Vagina (tissue), 2 donors: ENCODE measurements at regions not wholly inside any gene's neighbourhood (a gene's known extent, or its start where the extent isn't known, plus 50 kb on each side); places are given as distances from the start of the nearest gene placed in this dataset.

ENCODE experiments used
- DNase-seq, 2 donors: peaks; one replicate each; pipeline ENCODE4 v3.0.0-alpha.2; 2017; ENCODE audit errors: extremely low spot score in 2 of 2
- H3K27ac ChIP-seq: fragments of 200-600 bp; sonication (generic); one replicate; pipeline ENCODE4 v1.5.1; 2019
- H3K27me3 ChIP-seq: fragments of 200-600 bp; sonication (generic); one replicate; pipeline ENCODE4 v1.5.1; 2019
- H3K36me3 ChIP-seq, 2 donors: fragments of 200-600 bp; sonication (generic); one replicate each; pipeline ENCODE4 v1.5.1; 2017 to 2019
- H3K4me1 ChIP-seq: fragments of 200-600 bp; sonication (generic); one replicate; pipeline ENCODE4 v1.5.1; 2019
- H3K4me3 ChIP-seq, 2 donors: fragments of 200-600 bp; sonication (generic); 1 replicate in 1 of 2; 2 replicates in 1 of 2; pipeline ENCODE4 v1.5.1; 2016 to 2019
- H3K9me3 ChIP-seq: fragments of 200-600 bp; sonication (generic); one replicate; pipeline ENCODE4 v1.5.1; 2019
- POLR2A ChIP-seq, 2 donors: fragments of 450-650 bp; IDR thresholded peaks; one replicate each; pipeline ENCODE4 v1.6.1; 2017; ENCODE audit warnings: antibody characterized with exemption in 2 of 2, mild to moderate bottlenecking in 2 of 2, moderate library complexity in 2 of 2
- POLR2AphosphoS5 ChIP-seq, 2 donors: sonication (generic); formaldehyde crosslinking; IDR thresholded peaks; one replicate each; pipeline ENCODE4 v1.9.0; 2017; ENCODE audit warnings: antibody characterized with exemption in 2 of 2, mild to moderate bottlenecking in 2 of 2, low read depth in 1 of 2; ENCODE audit not compliant: insufficient read depth in 1 of 2
- intact Hi-C: fragments of 100-400 bp; cut with DNase I; formaldehyde crosslinking; loops from one replicate; pipeline ENCODE4 v1.15.1; 2023
- TF ChIP-seq, protein P1 (sequence below), 3 experiments: fragments of 450-650 bp in 2 of 3; fragments of 200-600 bp in 1 of 3; sonication (generic) in 1 of 3; IDR thresholded peaks; one replicate each; pipeline ENCODE4 v1.5.1; 2017 to 2019; ENCODE audit warnings: antibody characterized with exemption in 3 of 3, mild to moderate bottlenecking in 2 of 3, moderate library complexity in 2 of 3

DNA sequence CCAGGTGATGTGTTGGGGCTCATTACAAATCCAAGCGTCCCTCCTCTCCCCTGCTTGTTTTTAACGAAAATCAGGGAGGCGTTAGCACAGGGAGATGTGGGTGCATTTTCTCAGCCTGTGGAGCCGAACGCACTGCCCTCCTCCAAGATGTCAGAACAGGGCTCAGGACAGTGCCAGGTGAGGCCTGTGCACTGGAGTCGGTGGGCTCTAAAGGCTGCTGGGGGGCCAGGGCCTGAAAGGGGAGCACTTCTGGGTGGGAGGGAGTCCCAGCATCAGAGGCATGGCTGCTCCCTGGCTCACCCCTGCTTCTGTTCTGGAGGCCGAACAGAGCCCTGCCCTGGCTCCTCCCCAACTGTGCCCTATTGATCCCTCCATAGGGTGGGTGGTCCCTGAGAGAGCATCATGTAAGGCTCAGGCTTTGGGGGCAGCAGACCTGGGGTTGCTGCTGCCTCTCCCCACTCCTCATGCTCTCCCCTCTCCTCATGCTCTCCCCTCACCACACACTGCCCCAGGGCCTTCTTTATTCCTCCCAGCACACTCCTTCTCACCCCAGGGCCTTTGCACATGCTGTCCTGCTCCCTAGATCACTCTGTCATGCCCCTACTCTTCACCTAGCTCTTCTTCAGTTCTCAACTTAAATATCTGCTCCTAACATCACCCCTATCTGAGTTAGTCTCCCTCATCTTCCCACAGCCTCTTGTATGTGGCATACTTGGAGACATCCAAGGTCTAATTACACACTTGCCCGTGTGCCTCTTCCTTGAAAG is 725.2 kb downstream of the PTPRU start:
- intact Hi-C loops, result no loop called here
- no peak overlapping the region for H3K27ac ChIP-seq

DNA sequence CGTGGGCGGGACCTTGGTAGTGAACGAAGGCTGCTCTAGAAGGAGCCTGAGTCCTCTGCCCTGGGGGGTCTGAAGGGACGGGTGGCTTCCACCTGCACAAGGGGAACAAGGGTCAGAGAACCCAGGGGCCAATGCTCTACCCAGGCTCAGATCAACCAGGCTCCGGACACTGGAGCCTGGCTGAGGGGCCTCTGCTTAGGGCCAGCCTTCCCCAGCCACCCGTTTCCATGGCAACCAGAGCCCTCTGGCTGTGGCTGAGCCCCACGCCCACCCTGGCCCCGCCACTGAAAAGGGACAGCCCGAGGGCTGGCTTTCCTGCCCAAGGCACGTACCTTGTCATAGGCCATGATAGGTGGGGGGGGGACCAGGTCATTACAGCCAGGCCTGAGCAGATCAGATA is 724.6 kb downstream of the PTPRU start:
- DNase-seq, result no peak
- intact Hi-C loops, result no loop called here

More for the DNA sequence above, 725.2 kb downstream of the PTPRU start:
- TF ChIP-seq POLR2AphosphoS5 (IDR thresholded peaks at IDR 0.05; ENCODE audit: insufficient read depth in 1 of 2, low read depth in 1 of 2), result no peak
- TF ChIP-seq, protein P1, sequence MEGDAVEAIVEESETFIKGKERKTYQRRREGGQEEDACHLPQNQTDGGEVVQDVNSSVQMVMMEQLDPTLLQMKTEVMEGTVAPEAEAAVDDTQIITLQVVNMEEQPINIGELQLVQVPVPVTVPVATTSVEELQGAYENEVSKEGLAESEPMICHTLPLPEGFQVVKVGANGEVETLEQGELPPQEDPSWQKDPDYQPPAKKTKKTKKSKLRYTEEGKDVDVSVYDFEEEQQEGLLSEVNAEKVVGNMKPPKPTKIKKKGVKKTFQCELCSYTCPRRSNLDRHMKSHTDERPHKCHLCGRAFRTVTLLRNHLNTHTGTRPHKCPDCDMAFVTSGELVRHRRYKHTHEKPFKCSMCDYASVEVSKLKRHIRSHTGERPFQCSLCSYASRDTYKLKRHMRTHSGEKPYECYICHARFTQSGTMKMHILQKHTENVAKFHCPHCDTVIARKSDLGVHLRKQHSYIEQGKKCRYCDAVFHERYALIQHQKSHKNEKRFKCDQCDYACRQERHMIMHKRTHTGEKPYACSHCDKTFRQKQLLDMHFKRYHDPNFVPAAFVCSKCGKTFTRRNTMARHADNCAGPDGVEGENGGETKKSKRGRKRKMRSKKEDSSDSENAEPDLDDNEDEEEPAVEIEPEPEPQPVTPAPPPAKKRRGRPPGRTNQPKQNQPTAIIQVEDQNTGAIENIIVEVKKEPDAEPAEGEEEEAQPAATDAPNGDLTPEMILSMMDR (IDR thresholded peaks at IDR 0.05), result no peak
- TF ChIP-seq POLR2A (IDR thresholded peaks at IDR 0.05), result no peak
- Histone ChIP-seq H3K4me1 (no peaks in the 10 kb centered on the region), H3K27me3 (no peaks in the 10 kb centered on the region), H3K36me3 (no peaks in the 10 kb centered on the region), H3K4me3 (no peak overlapping the region), H3K9me3 (no peaks in the 10 kb centered on the region)
- DNase-seq, result no peak

DNA sequence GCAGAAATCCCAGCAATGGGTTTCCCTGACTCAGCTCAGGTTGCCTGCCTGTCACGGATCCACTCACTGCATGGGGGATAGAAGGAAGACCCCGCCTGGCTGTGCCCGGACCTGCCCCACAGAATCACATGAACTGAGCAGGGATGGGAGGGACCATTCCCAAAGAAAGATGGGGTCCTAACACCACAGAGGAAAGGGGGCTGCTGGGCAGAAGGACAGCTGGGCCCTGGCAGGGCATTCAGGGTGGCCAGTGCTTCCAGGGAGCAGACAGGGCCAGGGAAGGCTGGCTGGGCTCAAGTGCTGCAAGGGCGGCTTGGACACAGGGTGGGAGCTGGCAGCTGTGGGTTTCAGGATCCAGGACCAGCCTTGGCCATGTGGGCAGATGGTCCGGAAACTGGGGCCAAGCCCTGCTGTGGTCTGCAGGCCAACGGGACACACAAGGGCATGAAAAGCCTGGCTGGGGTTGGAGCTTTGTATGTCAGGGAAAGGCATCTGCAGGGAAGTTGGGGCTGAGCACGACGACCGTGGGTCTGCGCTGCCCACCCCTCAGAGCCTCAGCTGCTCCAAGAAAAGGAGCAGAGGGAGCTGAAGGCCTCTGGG is 723.9 kb downstream of the PTPRU start:
- H3K4me1 ChIP-seq, result no peaks in the 10 kb centered on the region
- TF ChIP-seq, protein P1 (IDR thresholded peaks at IDR 0.05), result no peak
- TF ChIP-seq POLR2A (IDR thresholded peaks at IDR 0.05) (no peak), POLR2AphosphoS5 (IDR thresholded peaks at IDR 0.05; ENCODE audit: insufficient read depth in 1 of 2, low read depth in 1 of 2) (no peak)
- no peak overlapping the region for H3K4me3 ChIP-seq
- no peak overlapping the region for H3K27ac ChIP-seq
- no peaks in the 10 kb centered on the region for H3K36me3 ChIP-seq
- no peak for DNase-seq
- H3K27me3 ChIP-seq, result no peaks in the 10 kb centered on the region
- intact Hi-C loops, result no loop called here
- H3K9me3 ChIP-seq, result no peaks in the 10 kb centered on the region

More for the DNA sequence above, 724.6 kb downstream of the PTPRU start:
- no peaks in the 10 kb centered on the region for H3K9me3 ChIP-seq
- H3K27me3 ChIP-seq, result no peaks in the 10 kb centered on the region
- TF ChIP-seq, protein P1 (IDR thresholded peaks at IDR 0.05), result no peak
- TF ChIP-seq POLR2A (IDR thresholded peaks at IDR 0.05) (no peak), POLR2AphosphoS5 (IDR thresholded peaks at IDR 0.05; ENCODE audit: insufficient read depth in 1 of 2, low read depth in 1 of 2) (no peak)
- H3K36me3 ChIP-seq, result no peaks in the 10 kb centered on the region
- no peaks in the 10 kb centered on the region for H3K4me1 ChIP-seq
- no peak overlapping the region for H3K4me3 ChIP-seq
- no peak overlapping the region for H3K27ac ChIP-seq

DNA sequence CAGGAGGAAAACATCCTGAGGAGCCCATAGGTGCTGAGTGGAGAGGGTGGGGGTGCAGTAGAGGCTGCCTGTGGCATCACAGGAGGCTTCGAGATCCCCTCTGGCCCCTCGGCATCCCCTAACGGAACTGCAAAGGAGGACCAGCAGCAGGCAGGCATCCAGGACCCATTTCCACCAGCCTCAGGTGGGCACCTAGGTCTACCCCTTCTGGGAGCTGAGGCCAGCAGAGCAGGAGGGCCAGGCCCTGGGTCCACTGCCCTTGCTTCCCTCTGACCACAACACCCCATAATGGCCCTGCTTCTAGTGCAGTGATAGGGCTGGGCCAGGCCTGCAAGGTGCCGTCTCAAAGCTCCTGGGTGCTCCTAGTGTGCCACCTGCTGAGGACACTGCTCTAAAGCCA is 723.0 kb downstream of the PTPRU start:
- intact Hi-C loops, result no loop called here
- Histone ChIP-seq H3K4me1 (no peaks in the 10 kb centered on the region), H3K27me3 (no peaks in the 10 kb centered on the region), H3K27ac (no peak overlapping the region), H3K9me3 (no peaks in the 10 kb centered on the region), H3K4me3 (no peak overlapping the region), H3K36me3 (no peaks in the 10 kb centered on the region)
- TF ChIP-seq POLR2A (IDR thresholded peaks at IDR 0.05), result no peak
- no peak for TF ChIP-seq POLR2AphosphoS5 (IDR thresholded peaks at IDR 0.05; ENCODE audit: insufficient read depth in 1 of 2, low read depth in 1 of 2)
- TF ChIP-seq, protein P1 (IDR thresholded peaks at IDR 0.05), result no peak
- DNase-seq, result no peak

DNA sequence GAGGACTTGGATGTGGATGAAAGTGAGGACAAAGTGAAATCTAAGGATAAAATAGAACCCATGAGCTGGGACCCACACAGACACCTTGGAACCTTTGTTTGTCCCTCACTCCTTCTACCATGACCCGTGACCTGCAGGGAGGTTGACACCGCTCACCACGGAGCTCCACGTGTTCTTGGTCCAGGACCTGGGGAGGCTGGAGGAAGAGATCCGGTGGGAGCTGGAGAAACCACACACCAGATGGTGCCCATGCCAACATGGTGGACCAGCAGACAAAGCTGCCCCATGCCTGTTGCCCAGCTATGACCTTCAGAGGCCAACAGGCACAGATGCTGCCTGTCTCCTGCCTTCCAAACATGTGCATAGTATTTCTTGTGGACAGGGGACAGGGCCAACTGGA is 721.9 kb downstream of the PTPRU start:
- intact Hi-C loops, result no loop called here

More for the DNA sequence above, 721.9 kb downstream of the PTPRU start:
- Histone ChIP-seq H3K27ac (no peak overlapping the region), H3K36me3 (no peaks in the 10 kb centered on the region), H3K4me3 (no peak overlapping the region), H3K27me3 (no peaks in the 10 kb centered on the region), H3K9me3 (no peaks in the 10 kb centered on the region), H3K4me1 (no peaks in the 10 kb centered on the region)
- no peak for TF ChIP-seq POLR2AphosphoS5 (IDR thresholded peaks at IDR 0.05; ENCODE audit: insufficient read depth in 1 of 2, low read depth in 1 of 2)
- TF ChIP-seq, protein P1 (IDR thresholded peaks at IDR 0.05), result no peak
- no peak for DNase-seq
